H9 (cell line): ENCODE measurements at regions not wholly inside any gene's neighbourhood (a gene's known extent, or its start where the extent isn't known, plus 50 kb on each side); places are given as distances from the start of the nearest gene placed in this dataset.

Experiments used
- DNase-seq: peaks from one replicate; pipeline ENCODE4 v3.0.0-alpha.2; 2017
- H2AFZ ChIP-seq: one replicate; pipeline ENCODE4 v1.6.1; 2013; ENCODE audit warnings: mild to moderate bottlenecking, low read length, control low read depth, moderate library complexity
- H2AK5ac ChIP-seq: 2 replicates; pipeline ENCODE4 v1.6.1; 2013; ENCODE audit warnings: low read length, control low read depth, mixed read lengths; ENCODE audit not compliant: insufficient read length
- H2BK120ac ChIP-seq: one replicate; pipeline ENCODE4 v1.6.1; 2013; ENCODE audit warnings: low read depth, mild to moderate bottlenecking, low read length, control low read depth, inconsistent platforms; ENCODE audit not compliant: poor library complexity, severe bottlenecking
- H2BK12ac ChIP-seq: 2 replicates; pipeline ENCODE4 v1.6.1; 2013; ENCODE audit warnings: low read length, control low read depth, mixed read lengths, low read depth; ENCODE audit not compliant: insufficient read length
- H2BK15ac ChIP-seq: 2 replicates; pipeline ENCODE4 v1.6.1; 2013; ENCODE audit warnings: low read depth, low read length, control low read depth
- H2BK20ac ChIP-seq: one replicate; pipeline ENCODE4 v1.6.1; 2013; ENCODE audit warnings: low read depth, mild to moderate bottlenecking, low read length, control low read depth, inconsistent platforms; ENCODE audit not compliant: poor library complexity, severe bottlenecking
- H2BK5ac ChIP-seq: 2 replicates; pipeline ENCODE4 v1.6.1; 2013; ENCODE audit warnings: low read length, control low read depth, mixed read lengths; ENCODE audit not compliant: insufficient read length
- H3K14ac ChIP-seq: 2 replicates; pipeline ENCODE4 v1.6.1; 2013; ENCODE audit warnings: low read length, control low read depth; ENCODE audit not compliant: insufficient read depth
- H3K18ac ChIP-seq: 2 replicates; pipeline ENCODE4 v1.6.1; 2013; ENCODE audit warnings: low read depth, mild to moderate bottlenecking, mixed read lengths, low read length, control low read depth; ENCODE audit not compliant: insufficient read length
- H3K23ac ChIP-seq: 2 replicates; pipeline ENCODE4 v1.6.1; 2013; ENCODE audit warnings: low read length, control low read depth, mixed read lengths, low read depth; ENCODE audit not compliant: insufficient read length
- H3K23me2 ChIP-seq: 2 replicates; pipeline ENCODE4 v1.6.1; 2013; ENCODE audit warnings: low read depth, mild to moderate bottlenecking, mixed read lengths, low read length, control low read depth; ENCODE audit not compliant: insufficient read length, poor library complexity, severe bottlenecking
- H3K27ac ChIP-seq: 2 replicates; pipeline ENCODE4 v1.5.1; 2013; ENCODE audit warnings: low read length, control low read depth, mixed read lengths, low read depth; ENCODE audit not compliant: insufficient read length
- H3K27me3 ChIP-seq: 2 replicates; pipeline ENCODE4 v1.6.1; 2013; ENCODE audit warnings: low read length, control low read depth, inconsistent platforms; ENCODE audit not compliant: insufficient read depth
- H3K4ac ChIP-seq: 2 replicates; pipeline ENCODE4 v1.6.1; 2013; ENCODE audit warnings: low read depth, mild to moderate bottlenecking, control low read depth, inconsistent platforms, low read length, moderate library complexity
- H3K4me1 ChIP-seq: 2 replicates; pipeline ENCODE4 v1.6.1; 2013; ENCODE audit warnings: low read length, control low read depth, inconsistent platforms; ENCODE audit not compliant: insufficient read depth
- H3K4me2 ChIP-seq: 2 replicates; pipeline ENCODE4 v1.6.1; 2013; ENCODE audit warnings: low read length, control low read depth, mixed read lengths; ENCODE audit not compliant: insufficient read length, insufficient read depth
- H3K56ac ChIP-seq: 2 replicates; pipeline ENCODE4 v1.6.1; 2013; ENCODE audit warnings: low read depth, mild to moderate bottlenecking, mixed read lengths, low read length, control low read depth; ENCODE audit not compliant: insufficient read length
- H3K79me1 ChIP-seq: 2 replicates; pipeline ENCODE4 v1.6.1; 2013; ENCODE audit warnings: low read depth, mild to moderate bottlenecking, moderate library complexity, low read length, control low read depth, inconsistent platforms; ENCODE audit not compliant: insufficient read depth, poor library complexity, severe bottlenecking
- H3K79me2 ChIP-seq: 2 replicates; pipeline ENCODE4 v1.6.1; 2013; ENCODE audit warnings: low read length, control low read depth, inconsistent platforms; ENCODE audit not compliant: insufficient read depth
- H3K9ac ChIP-seq: 2 replicates; pipeline ENCODE4 v1.6.1; 2013; ENCODE audit warnings: low read length, control low read depth, mixed read lengths; ENCODE audit not compliant: insufficient read length; ENCODE audit errors: extremely low read depth
- H3K9me3 ChIP-seq: one replicate; pipeline ENCODE4 v1.6.1; 2013; ENCODE audit warnings: low read depth, low read length, inconsistent platforms; ENCODE audit not compliant: control insufficient read depth
- H3T11ph ChIP-seq: one replicate; pipeline ENCODE4 v1.6.1; 2013; ENCODE audit warnings: mild to moderate bottlenecking, low read length, control low read depth, inconsistent platforms
- H4K20me1 ChIP-seq: one replicate; pipeline ENCODE4 v1.6.1; 2013; ENCODE audit not compliant: control insufficient read depth, insufficient read length, insufficient read depth
- H4K5ac ChIP-seq: 2 replicates; pipeline ENCODE4 v1.6.1; 2013; ENCODE audit warnings: low read depth, mild to moderate bottlenecking, mixed read lengths, low read length, control low read depth; ENCODE audit not compliant: insufficient read length
- H4K8ac ChIP-seq: replicated peaks from 2 replicates; pipeline ENCODE4 v1.6.1; 2013; ENCODE audit warnings: low read length, control low read depth, mixed read lengths, low read depth; ENCODE audit not compliant: insufficient read length
- H4K91ac ChIP-seq: 2 replicates; pipeline ENCODE4 v1.6.1; 2013; ENCODE audit warnings: low read depth, mild to moderate bottlenecking, moderate library complexity, mixed read lengths, low read length, control low read depth; ENCODE audit not compliant: insufficient read length
- H3K27ac Mint-ChIP-seq, 3 experiments: 2 replicates in 2 of 3; 3 replicates in 1 of 3; pipeline ENCODE4 v1.8.0; 2020 to 2021; ENCODE audit warnings: mixed read lengths in 3 of 3, mild to moderate bottlenecking in 1 of 3, moderate library complexity in 1 of 3
- H3K27me3 Mint-ChIP-seq: 2 replicates; pipeline ENCODE4 v1.8.0; 2021; ENCODE audit warnings: low read depth, mild to moderate bottlenecking, moderate library complexity, mixed read lengths
- H3K36me3 Mint-ChIP-seq, 3 experiments: 2 replicates in 2 of 3; 3 replicates in 1 of 3; pipeline ENCODE4 v1.8.0; 2020 to 2021; ENCODE audit warnings: low read depth in 3 of 3, mixed read lengths in 3 of 3; ENCODE audit not compliant: insufficient read depth in 1 of 3
- H3K4me1 Mint-ChIP-seq, 2 experiments: 2 replicates each; pipeline ENCODE4 v1.8.0; 2020; ENCODE audit warnings: mixed read lengths in 2 of 2
- H3K4me3 Mint-ChIP-seq, 2 experiments: 2 replicates in 1 of 2; 3 replicates in 1 of 2; pipeline ENCODE4 v1.8.0; 2020 to 2021; ENCODE audit warnings: mild to moderate bottlenecking in 2 of 2, mixed read lengths in 2 of 2, moderate library complexity in 1 of 2
- H3K9me3 Mint-ChIP-seq, 2 experiments: 2 replicates in 1 of 2; 3 replicates in 1 of 2; pipeline ENCODE4 v1.8.0; 2020; ENCODE audit warnings: mild to moderate bottlenecking in 2 of 2, mixed read lengths in 2 of 2, moderate library complexity in 1 of 2
- CTCF ChIP-seq: fragments of 200-600 bp; sonication (generic); conservative IDR thresholded peaks from 3 replicates; pipeline ENCODE4 v1.8.0; 2021; ENCODE audit warnings: antibody characterized with exemption, mild to moderate bottlenecking
- WGBS: extraction: QIAGEN DNeasy Blood & Tissue Kit; methylation state at CpG from one replicate; pipeline ENCODE4 v1.1.7; 2013; ENCODE audit warnings: missing lambda C conversion rate, low lambda C conversion rate, mixed read lengths; ENCODE audit not compliant: insufficient read length; ENCODE audit errors: extremely low coverage; 5-methylcytosine and 5-hydroxymethylcytosine counted together

DNA sequence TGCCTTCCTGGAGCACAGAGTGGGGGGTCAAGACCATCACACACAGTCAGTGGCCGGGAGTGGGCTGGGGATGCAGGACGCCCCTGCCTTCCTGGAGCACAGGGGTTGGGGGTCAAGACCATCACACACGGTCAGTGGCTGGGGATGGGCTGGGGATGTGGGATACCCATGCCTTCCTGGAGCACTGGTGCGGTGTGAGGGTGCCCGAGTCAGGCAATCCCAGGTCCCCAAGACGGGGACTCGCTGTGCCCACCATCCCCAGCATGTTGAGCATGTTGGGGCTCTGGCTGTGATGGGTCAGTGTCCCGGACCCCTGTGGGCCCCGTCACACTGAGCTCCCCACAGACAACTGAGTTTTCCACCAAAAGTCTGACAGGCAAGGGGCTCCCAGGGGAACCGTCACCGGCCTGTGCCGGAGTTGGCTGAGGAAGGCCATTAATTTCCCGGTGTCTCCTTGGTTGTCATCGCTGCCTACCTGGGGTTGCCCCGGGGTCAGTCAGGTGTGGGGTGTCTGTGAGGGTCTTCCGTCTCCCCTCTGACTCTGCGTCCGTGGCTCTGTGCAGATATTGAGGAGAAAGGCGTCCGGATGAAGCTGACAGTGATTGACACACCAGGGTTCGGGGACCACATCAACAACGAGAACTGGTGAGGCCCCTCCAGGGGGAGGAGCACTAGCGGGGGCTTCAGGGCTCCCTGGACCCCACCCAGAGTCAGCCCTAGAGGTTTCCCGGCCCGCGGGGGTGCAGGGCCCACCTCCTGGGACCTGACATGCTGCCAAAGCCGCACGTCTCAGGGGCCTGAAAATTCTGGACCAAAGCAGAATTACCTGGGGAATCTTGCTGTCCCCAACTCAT lies 347.1 kb downstream of the SEC14L1 start:
- H3K79me2 ChIP-seq, result peaks cover 15% of the 10 kb centered on the region; the same call in 1 of the 2 replicates

More for the DNA sequence above, 347.1 kb downstream of the SEC14L1 start:
- H3K4me3 Mint-ChIP-seq, result no peak overlapping the region
- H3K27me3 ChIP-seq, result no peaks in the 10 kb centered on the region
- no peak overlapping the region for H3K23ac ChIP-seq
- no peak for DNase-seq
- H4K5ac ChIP-seq, result no peak overlapping the region
- H3K79me1 ChIP-seq, result no peaks in the 10 kb centered on the region
- no peak for TF ChIP-seq CTCF
- H4K20me1 ChIP-seq, result no peaks in the 10 kb centered on the region
- no peaks in the 10 kb centered on the region for H3K9me3 ChIP-seq
- H2BK20ac ChIP-seq, result no peak overlapping the region
- no peak overlapping the region for H2AFZ ChIP-seq
- H3K9me3 Mint-ChIP-seq, result no peaks in the 10 kb centered on the region
- H2BK5ac ChIP-seq, result no peak overlapping the region
- no peak overlapping the region for H2BK15ac ChIP-seq
- no peak overlapping the region for H3K56ac ChIP-seq
- no peaks in the 10 kb centered on the region for H3K23me2 ChIP-seq
- no peak overlapping the region for H3K27ac ChIP-seq
- no peak overlapping the region; the same call in 1 of the 2 replicates for H3K14ac ChIP-seq
- H3K4ac ChIP-seq, result no peak overlapping the region
- no peak overlapping the region for H2BK120ac ChIP-seq
- H3T11ph ChIP-seq, result no peak overlapping the region
- H3K4me1 ChIP-seq, result no peaks in the 10 kb centered on the region
- H3K18ac ChIP-seq, result no peak overlapping the region
- no CpG with 5 or more reads among the region's 28 CpGs for WGBS
- H2BK12ac ChIP-seq, result no peak overlapping the region
- H3K9ac ChIP-seq, result no peak overlapping the region
- H4K8ac ChIP-seq, result no peak overlapping the region
- H3K27ac Mint-ChIP-seq, result no peak overlapping the region
- no peak overlapping the region for H4K91ac ChIP-seq
- no peak overlapping the region for H2AK5ac ChIP-seq
- no peaks in the 10 kb centered on the region for H3K4me1 Mint-ChIP-seq
- H3K27me3 Mint-ChIP-seq, result no peaks in the 10 kb centered on the region
- no peak overlapping the region for H3K4me2 ChIP-seq
- peaks cover 21 to 53% (median 47%) of the 10 kb centered on the region in 3 experiments; a peak in 6 of 7 replicates for H3K36me3 Mint-ChIP-seq
